ENCODE measurements at regions not wholly inside any gene's neighbourhood (a gene's known extent, or its start where the extent isn't known, plus 50 kb on each side); places are given as distances from the start of the nearest gene placed in this dataset.
"Not testable (repeated sequence)": the region's sequence is repeated elsewhere in the genome, so short reads cannot be mapped to it uniquely, and the experiment has no call there.

DNA sequence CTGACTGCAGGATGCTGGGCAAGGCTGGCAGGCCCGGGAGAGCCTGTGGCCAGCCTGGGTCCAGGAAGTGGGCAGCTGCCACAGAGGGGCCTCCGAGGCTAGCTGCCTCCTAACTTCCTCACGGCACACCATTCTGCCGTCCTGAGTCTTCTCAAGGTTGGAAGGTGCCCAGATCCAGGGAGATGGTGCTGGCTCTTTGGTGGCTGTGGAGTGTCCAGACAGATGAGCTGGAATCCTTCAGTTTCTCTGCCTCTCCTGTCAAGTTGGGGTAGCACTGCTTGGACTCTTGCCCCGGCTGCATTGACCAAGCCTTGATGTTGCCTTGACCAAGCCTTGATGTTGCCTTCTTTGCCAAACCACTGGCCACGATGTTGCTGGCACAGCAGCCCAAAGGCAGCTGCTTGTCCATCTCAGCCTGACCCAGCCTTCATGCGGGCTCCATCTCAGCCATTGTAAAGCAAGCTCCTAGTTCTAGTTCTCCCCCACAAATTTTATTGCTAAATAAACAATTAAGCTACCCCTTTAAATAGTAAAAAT lies 75.1 kb upstream of the AFDN start:
- Histone ChIP-seq H3K27ac (peak overlapping the region; percentile 87 to 93 (median 90)), H3K36me3 (no peaks in the 10 kb centered on the region), H3K27me3 (no peaks in the 10 kb centered on the region), H3K4me1 (peaks cover 5 to 17% (median 12%) of the 10 kb centered on the region in 3 donors), H3K4me3 (peak overlapping the region in 1 of 4 donors; percentile 28), H3K9me3 (no peaks in the 10 kb centered on the region)
- TF ChIP-seq, protein P1, sequence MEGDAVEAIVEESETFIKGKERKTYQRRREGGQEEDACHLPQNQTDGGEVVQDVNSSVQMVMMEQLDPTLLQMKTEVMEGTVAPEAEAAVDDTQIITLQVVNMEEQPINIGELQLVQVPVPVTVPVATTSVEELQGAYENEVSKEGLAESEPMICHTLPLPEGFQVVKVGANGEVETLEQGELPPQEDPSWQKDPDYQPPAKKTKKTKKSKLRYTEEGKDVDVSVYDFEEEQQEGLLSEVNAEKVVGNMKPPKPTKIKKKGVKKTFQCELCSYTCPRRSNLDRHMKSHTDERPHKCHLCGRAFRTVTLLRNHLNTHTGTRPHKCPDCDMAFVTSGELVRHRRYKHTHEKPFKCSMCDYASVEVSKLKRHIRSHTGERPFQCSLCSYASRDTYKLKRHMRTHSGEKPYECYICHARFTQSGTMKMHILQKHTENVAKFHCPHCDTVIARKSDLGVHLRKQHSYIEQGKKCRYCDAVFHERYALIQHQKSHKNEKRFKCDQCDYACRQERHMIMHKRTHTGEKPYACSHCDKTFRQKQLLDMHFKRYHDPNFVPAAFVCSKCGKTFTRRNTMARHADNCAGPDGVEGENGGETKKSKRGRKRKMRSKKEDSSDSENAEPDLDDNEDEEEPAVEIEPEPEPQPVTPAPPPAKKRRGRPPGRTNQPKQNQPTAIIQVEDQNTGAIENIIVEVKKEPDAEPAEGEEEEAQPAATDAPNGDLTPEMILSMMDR (IDR thresholded peaks at IDR 0.05) = no peak
- WGBS, 2 donors = 50 to 55% methylated on average over 7 of the region's 7 CpGs
- DNase-seq (no peak), ATAC-seq (peak; percentile 8 to 13 (median 12)), FAIRE-seq (no peak)
- intact Hi-C loops (cut with DNase I) = no loop called here

DNA sequence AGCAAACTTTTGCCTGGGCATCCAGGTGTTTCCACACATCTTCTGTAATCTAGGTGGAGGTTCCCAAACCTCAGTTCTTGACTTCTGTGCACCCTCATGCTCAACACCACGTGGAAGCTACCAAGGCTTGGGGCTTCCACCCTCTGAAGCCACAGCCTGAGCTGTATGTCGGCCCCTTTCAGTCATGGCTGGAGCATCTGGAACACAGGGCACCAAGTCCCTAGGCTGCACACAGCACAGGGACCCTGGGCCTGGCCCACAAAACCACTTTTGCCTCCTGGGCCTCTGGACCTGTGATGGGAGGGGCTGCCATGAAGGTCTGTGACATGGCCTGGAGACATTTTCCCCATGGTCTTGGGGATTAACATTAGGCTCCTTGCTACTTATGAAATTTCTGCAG lies 73.4 kb upstream of the AFDN start:
- WGBS, 2 donors = 65 to 70% methylated on average over 2 of the region's 2 CpGs
- H3K4me1 ChIP-seq = peaks cover 5 to 17% (median 12%) of the 10 kb centered on the region in 3 donors
- H3K36me3 ChIP-seq; intact Hi-C loops (cut with DNase I); ATAC-seq; H3K27me3 ChIP-seq; H3K9me3 ChIP-seq; FAIRE-seq; H3K27ac ChIP-seq; H3K4me3 ChIP-seq: not testable (repeated sequence)
- DNase-seq = peak in 1 of 6 donors; percentile 6

DNA sequence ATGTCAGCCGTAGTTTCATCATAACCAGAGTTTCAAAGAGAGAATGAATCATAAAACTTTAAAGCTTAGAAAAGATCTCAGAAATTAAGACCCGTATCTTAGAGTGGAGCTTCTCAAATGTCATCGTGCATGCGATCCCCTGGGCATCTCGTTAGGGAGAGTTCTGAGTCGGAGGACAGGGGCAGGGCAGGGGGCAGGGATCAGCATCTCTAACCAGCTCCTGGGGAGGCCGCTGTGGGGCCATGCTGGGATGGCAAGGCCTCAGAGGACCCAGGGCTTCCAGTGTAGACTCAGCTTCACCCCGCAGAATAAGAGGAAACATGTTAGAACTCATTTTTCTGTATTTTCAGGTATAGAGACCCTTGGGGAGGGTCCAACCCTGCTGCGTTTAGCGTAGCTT lies 72.0 kb upstream of the AFDN start:
- Histone ChIP-seq H3K36me3 (no peaks in the 10 kb centered on the region), H3K27ac (no peak overlapping the region), H3K4me3 (no peak overlapping the region), H3K27me3 (no peaks in the 10 kb centered on the region), H3K4me1 (peaks cover 5 to 17% (median 12%) of the 10 kb centered on the region in 3 donors), H3K9me3 (no peaks in the 10 kb centered on the region)
- DNase-seq (no peak), FAIRE-seq (no peak), ATAC-seq (no peak)
- intact Hi-C loops (cut with DNase I) = no loop called here
- 95 to 96% methylated on average over 10 of the region's 10 CpGs for WGBS, 2 donors
- TF ChIP-seq, protein P1 (IDR thresholded peaks at IDR 0.05) = no peak

DNA sequence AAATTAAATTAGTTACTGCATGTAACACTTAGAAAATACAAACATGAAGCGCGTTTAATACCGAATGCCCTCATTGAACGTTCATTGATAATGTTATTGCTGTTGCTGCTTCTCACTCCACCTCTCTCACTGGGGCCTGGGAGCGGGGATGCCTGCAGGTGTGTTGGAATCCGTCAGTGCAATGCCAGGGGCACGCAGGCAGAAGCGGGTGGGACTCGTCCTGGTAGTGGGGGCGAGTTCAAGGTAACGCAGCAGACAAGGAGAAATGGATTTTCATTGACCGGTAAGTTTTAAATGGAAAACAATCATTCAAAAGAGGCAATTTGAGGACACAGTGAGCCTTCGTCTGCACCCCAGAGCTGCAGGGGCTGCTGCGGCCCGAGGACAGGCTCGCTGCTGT lies 71.2 kb upstream of the AFDN start:
- Histone ChIP-seq H3K27me3 (no peaks in the 10 kb centered on the region), H3K4me1 (peaks cover 5 to 13% (median 11%) of the 10 kb centered on the region in 3 donors), H3K4me3 (no peak overlapping the region), H3K9me3 (no peaks in the 10 kb centered on the region), H3K27ac (no peak overlapping the region), H3K36me3 (no peaks in the 10 kb centered on the region)
- WGBS, 2 donors = 95 to 98% methylated on average over 16 of the region's 16 CpGs
- DNase-seq (no peak), ATAC-seq (no peak), FAIRE-seq (no peak)
- TF ChIP-seq, protein P1 (IDR thresholded peaks at IDR 0.05) = no peak
- intact Hi-C loops (cut with DNase I) = no loop called here

DNA sequence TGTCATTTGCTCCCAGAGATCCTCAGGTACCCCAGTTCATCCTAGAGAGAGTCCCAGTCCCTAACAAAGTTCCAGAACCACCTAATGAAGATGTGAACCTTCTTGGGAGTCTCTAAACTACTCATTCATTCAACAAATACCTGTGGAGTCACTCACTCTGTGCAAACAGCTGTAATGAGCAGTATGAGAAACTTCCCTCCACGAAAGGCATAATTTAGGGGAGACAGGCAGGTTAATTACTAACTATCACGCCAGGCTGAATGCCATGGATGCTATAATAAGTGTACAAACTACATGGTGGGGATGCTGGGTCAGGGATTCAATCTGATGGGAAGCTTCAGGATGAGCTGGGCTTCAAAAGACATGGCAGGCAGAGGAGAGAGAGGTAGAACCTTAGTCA lies 70.1 kb upstream of the AFDN start:
- DNase-seq (no peak), FAIRE-seq (no peak), ATAC-seq (no peak)
- intact Hi-C loops (cut with DNase I) = no loop called here
- H3K36me3 ChIP-seq = no peaks in the 10 kb centered on the region
- WGBS, 2 donors = 63 to 73% methylated on average over 2 of the region's 2 CpGs
- no peaks in the 10 kb centered on the region for H3K27me3 ChIP-seq
- no peaks in the 10 kb centered on the region for H3K9me3 ChIP-seq
- TF ChIP-seq, protein P1 (IDR thresholded peaks at IDR 0.05) = no peak
- H3K4me1 ChIP-seq = peaks cover 4 to 5% (median 5%) of the 10 kb centered on the region in 3 donors
- H3K27ac ChIP-seq = no peak overlapping the region
- H3K4me3 ChIP-seq = no peak overlapping the region
